ENCODE measurements at regions not wholly inside any gene's neighbourhood (a gene's known extent, or its start where the extent isn't known, plus 50 kb on each side); places are given as distances from the start of the nearest gene placed in this dataset.

GRCh38 chr9:118533101-118533500 is 828.9 kb downstream of the TLR4 start:
- DNase-seq (ENCODE audit: insufficient read length, low spot score, missing footprints), result no peak
- Histone ChIP-seq H3K36me3 (ENCODE audit: insufficient read depth, low read length) (no peaks in the 10 kb centered on the region), H3K27me3 (ENCODE audit: insufficient read depth, low read length) (no peaks in the 10 kb centered on the region), H3K4me2 (ENCODE audit: insufficient read depth, low read length) (no peak overlapping the region), H3K79me2 (ENCODE audit: insufficient read depth, low read length) (no peaks in the 10 kb centered on the region), H2AFZ (ENCODE audit: low read length) (no peak overlapping the region), H3K4me1 (ENCODE audit: insufficient read depth, low read length) (peaks cover 10% of the 10 kb centered on the region), H4K20me1 (ENCODE audit: insufficient read depth, low read length) (no peaks in the 10 kb centered on the region), H3K4me3 (ENCODE audit: insufficient read depth, low read length) (no peak overlapping the region), H3K27ac (ENCODE audit: low read depth, low read length) (no peak overlapping the region), H3K9me3 (ENCODE audit: low read depth, low read length) (no peaks in the 10 kb centered on the region)
- no peak for TF ChIP-seq CTCF (IDR thresholded peaks at IDR 0.05; ENCODE audit: extremely low read depth, low read depth, low read length)

- Histone ChIP-seq H3K4me2 (ENCODE audit: insufficient read depth, low read length) (no peak overlapping the region), H3K9me3 (ENCODE audit: low read depth, low read length) (no peaks in the 10 kb centered on the region), H3K4me3 (ENCODE audit: insufficient read depth, low read length) (no peak overlapping the region), H3K79me2 (ENCODE audit: insufficient read depth, low read length) (no peaks in the 10 kb centered on the region), H4K20me1 (ENCODE audit: insufficient read depth, low read length) (no peaks in the 10 kb centered on the region), H3K27me3 (ENCODE audit: insufficient read depth, low read length) (no peaks in the 10 kb centered on the region), H2AFZ (ENCODE audit: low read length) (no peak overlapping the region), H3K36me3 (ENCODE audit: insufficient read depth, low read length) (no peaks in the 10 kb centered on the region), H3K27ac (ENCODE audit: low read depth, low read length) (no peak overlapping the region), H3K4me1 (ENCODE audit: insufficient read depth, low read length) (peaks cover 8% of the 10 kb centered on the region)
- no peak for DNase-seq (ENCODE audit: insufficient read length, low spot score, missing footprints)
- no peak for TF ChIP-seq CTCF (IDR thresholded peaks at IDR 0.05; ENCODE audit: extremely low read depth, low read depth, low read length)
These were observed 829.6 kb downstream of the TLR4 start for GRCh38 chr9:118533850-118534249.

GRCh38 chr9:118536153-118536552 is 832.0 kb downstream of the TLR4 start:
- H3K79me2 ChIP-seq (ENCODE audit: insufficient read depth, low read length), result no peaks in the 10 kb centered on the region
- no peaks in the 10 kb centered on the region for H3K9me3 ChIP-seq (ENCODE audit: low read depth, low read length)
- H2AFZ ChIP-seq (ENCODE audit: low read length), result no peak overlapping the region
- no peak for TF ChIP-seq CTCF (IDR thresholded peaks at IDR 0.05; ENCODE audit: extremely low read depth, low read depth, low read length)
- H3K36me3 ChIP-seq (ENCODE audit: insufficient read depth, low read length), result no peaks in the 10 kb centered on the region
- no peak overlapping the region for H3K4me3 ChIP-seq (ENCODE audit: insufficient read depth, low read length)
- H4K20me1 ChIP-seq (ENCODE audit: insufficient read depth, low read length), result no peaks in the 10 kb centered on the region
- DNase-seq (ENCODE audit: insufficient read length, low spot score, missing footprints), result no peak
- H3K27me3 ChIP-seq (ENCODE audit: insufficient read depth, low read length), result no peaks in the 10 kb centered on the region
- no peak overlapping the region for H3K4me2 ChIP-seq (ENCODE audit: insufficient read depth, low read length)
- no peak overlapping the region for H3K27ac ChIP-seq (ENCODE audit: low read depth, low read length)
- H3K4me1 ChIP-seq (ENCODE audit: insufficient read depth, low read length), result no peaks in the 10 kb centered on the region

GRCh38 chr9:118538959-118539358 is 830.3 kb downstream of the BRINP1 start:
- no peaks in the 10 kb centered on the region for H3K4me1 ChIP-seq (ENCODE audit: insufficient read depth, low read length)
- H3K27me3 ChIP-seq (ENCODE audit: insufficient read depth, low read length), result no peaks in the 10 kb centered on the region
- no peak overlapping the region for H3K27ac ChIP-seq (ENCODE audit: low read depth, low read length)
- no peaks in the 10 kb centered on the region for H3K9me3 ChIP-seq (ENCODE audit: low read depth, low read length)
- H3K4me2 ChIP-seq (ENCODE audit: insufficient read depth, low read length), result no peak overlapping the region
- no peaks in the 10 kb centered on the region for H4K20me1 ChIP-seq (ENCODE audit: insufficient read depth, low read length)
- DNase-seq (ENCODE audit: insufficient read length, low spot score, missing footprints), result no peak
- H3K4me3 ChIP-seq (ENCODE audit: insufficient read depth, low read length), result no peak overlapping the region
- no peaks in the 10 kb centered on the region for H3K36me3 ChIP-seq (ENCODE audit: insufficient read depth, low read length)
- H2AFZ ChIP-seq (ENCODE audit: low read length), result no peak overlapping the region
- H3K79me2 ChIP-seq (ENCODE audit: insufficient read depth, low read length), result no peaks in the 10 kb centered on the region
- no peak for TF ChIP-seq CTCF (IDR thresholded peaks at IDR 0.05; ENCODE audit: extremely low read depth, low read depth, low read length)
